ENCODE measurements at regions not wholly inside any gene's neighbourhood (a gene's known extent, or its start where the extent isn't known, plus 50 kb on each side); places are given as distances from the start of the nearest gene placed in this dataset.

DNA sequence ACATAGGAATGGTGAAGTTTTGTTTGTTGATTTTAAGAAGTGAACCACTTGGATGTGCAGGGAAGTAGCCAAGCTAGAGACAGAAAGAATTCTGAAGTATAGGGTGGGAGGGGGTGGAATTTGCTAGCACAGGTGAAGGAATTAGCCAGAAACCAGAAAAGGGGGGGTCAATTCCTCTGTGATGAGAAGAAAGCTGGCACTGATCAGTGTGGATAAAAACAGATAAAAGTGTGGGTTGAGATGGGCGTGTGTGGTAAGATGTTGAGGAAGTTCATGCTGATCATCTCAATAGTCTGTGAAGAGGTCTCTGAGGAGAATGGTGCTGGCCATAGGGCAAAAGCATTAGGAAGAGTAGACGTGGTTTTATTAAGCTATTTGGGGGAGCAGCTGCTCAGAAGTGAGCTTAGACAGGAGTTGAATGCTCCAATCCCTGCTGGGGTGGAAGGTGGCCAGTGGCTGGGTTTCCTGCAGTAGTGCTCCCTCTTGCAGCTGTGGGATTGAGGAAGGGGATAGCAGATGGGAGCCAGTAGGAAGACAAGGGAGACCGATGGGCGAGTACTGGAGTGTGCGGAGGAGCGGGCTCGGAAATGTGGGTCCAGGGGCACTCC lies 88.7 kb upstream of the ELL2 start:
- TF ChIP-seq, protein P1, sequence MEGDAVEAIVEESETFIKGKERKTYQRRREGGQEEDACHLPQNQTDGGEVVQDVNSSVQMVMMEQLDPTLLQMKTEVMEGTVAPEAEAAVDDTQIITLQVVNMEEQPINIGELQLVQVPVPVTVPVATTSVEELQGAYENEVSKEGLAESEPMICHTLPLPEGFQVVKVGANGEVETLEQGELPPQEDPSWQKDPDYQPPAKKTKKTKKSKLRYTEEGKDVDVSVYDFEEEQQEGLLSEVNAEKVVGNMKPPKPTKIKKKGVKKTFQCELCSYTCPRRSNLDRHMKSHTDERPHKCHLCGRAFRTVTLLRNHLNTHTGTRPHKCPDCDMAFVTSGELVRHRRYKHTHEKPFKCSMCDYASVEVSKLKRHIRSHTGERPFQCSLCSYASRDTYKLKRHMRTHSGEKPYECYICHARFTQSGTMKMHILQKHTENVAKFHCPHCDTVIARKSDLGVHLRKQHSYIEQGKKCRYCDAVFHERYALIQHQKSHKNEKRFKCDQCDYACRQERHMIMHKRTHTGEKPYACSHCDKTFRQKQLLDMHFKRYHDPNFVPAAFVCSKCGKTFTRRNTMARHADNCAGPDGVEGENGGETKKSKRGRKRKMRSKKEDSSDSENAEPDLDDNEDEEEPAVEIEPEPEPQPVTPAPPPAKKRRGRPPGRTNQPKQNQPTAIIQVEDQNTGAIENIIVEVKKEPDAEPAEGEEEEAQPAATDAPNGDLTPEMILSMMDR (IDR thresholded peaks at IDR 0.05; ENCODE audit: insufficient read depth, low read depth, low read length): no peak
- H3K4me3 ChIP-seq (ENCODE audit: low read depth, low read length): no peak overlapping the region
- DNase-seq (ENCODE audit: low read depth): no peak

DNA sequence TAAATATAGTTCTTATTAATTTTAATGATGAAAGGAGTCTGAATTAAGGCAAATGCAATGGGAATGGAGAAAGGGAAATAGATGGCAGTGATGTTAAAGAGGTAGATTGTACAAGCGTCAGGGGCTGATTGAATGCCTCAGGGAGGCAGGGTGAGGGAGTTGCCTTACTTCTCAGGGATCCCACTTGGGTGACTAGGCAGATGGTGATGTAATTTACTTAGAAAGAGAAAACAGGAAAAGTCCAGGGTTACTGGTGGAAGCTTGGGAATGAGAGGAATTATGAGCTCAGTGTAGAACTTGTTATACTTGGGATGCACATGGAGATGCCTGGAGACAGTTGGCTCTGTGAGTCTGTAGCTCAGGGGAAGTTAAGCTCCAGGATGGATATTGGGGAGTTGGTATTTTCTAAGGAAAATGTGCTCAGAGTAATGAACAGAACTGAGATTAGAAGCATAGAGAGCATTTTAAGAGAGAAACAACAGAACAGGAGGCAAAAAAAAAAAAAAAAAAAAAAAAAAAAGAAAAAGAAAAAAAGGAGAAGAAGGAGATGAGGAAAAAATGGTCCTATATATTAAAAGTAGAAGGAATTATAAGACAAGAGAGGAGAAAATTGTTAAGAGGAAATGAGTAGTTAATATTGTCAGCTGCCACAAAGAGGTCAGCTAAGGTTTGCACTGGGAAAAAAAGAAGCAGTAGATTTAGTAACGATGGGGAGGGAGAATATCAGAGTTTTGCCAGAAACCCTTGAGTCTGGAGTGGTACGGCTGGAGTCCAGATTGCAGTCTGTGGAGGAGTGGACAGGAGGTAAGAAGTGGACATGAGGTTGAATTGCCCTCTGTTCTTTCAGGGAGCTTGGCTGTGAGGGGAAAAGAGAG lies 88.0 kb upstream of the ELL2 start:
- no peak overlapping the region for H3K4me3 ChIP-seq (ENCODE audit: low read depth, low read length)
- peak; percentile 87 for DNase-seq (ENCODE audit: low read depth)
- TF ChIP-seq, protein P1 (IDR thresholded peaks at IDR 0.05; ENCODE audit: insufficient read depth, low read depth, low read length): no peak

DNA sequence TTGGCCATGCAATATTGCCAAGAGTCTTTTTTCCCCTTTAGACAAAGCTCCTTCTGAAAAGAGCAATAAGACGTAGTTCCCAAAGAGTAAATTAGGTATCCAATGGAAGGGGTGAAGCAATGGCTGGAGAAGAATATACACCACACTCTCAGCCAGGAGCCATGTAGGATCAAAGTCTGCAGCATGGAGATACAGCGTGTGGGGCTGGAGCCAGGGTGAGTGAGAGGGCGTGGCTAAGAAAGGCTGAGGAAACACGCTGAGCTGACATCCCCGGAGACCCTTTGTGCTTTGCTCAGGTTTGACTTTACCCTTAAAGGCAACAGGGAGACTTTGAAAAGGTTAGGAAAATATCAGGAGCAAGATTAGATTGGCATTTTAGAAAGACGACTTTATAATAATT lies 87.1 kb upstream of the ELL2 start:
- TF ChIP-seq, protein P1 (IDR thresholded peaks at IDR 0.05; ENCODE audit: insufficient read depth, low read depth, low read length): no peak
- DNase-seq (ENCODE audit: low read depth): no peak
- no peak overlapping the region for H3K4me3 ChIP-seq (ENCODE audit: low read depth, low read length)

DNA sequence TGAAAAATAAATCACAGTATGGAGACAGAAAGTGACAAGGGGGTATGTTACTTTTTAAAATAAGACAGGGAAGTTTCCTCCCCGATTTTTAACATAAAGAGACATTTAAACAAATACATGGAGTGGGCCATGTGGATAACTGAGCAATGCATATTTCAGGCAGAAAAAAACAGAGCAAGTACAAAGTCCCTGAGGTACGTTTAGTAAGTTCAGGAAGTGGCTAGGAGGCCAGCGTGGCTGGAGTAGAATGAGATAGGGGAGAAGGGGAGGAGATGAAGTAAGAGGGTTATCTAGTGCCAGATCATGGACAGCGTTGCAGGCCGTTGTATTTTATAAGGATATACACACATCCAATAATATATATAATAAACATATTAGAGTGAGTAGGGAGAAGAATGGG lies 84.2 kb upstream of the ELL2 start:
- DNase-seq (ENCODE audit: low read depth): no peak
- TF ChIP-seq, protein P1 (IDR thresholded peaks at IDR 0.05; ENCODE audit: insufficient read depth, low read depth, low read length): no peak
- H3K4me3 ChIP-seq (ENCODE audit: low read depth, low read length): no peak overlapping the region

DNA sequence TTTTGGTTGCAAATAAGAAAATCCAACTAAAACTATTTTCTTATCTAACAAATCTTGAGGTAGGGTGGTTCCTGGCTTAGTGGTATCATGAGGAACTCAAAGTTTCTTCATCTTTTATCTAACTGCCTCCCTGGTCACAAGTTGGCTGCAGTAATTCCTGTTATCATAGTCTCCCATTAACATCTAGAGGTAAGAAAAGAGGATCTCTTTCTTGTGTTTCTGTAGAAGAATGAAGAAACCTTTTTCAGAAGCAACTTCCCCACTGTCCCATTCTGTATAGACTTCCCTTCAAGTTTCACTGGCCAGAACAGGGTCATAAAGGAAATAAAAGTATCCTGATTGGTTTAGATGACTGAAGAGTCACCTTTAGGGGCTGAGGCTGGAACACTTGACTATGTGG lies 81.8 kb upstream of the ELL2 start:
- TF ChIP-seq, protein P1 (IDR thresholded peaks at IDR 0.05; ENCODE audit: insufficient read depth, low read depth, low read length): no peak
- H3K4me3 ChIP-seq (ENCODE audit: low read depth, low read length): no peak overlapping the region
- no peak for DNase-seq (ENCODE audit: low read depth)

DNA sequence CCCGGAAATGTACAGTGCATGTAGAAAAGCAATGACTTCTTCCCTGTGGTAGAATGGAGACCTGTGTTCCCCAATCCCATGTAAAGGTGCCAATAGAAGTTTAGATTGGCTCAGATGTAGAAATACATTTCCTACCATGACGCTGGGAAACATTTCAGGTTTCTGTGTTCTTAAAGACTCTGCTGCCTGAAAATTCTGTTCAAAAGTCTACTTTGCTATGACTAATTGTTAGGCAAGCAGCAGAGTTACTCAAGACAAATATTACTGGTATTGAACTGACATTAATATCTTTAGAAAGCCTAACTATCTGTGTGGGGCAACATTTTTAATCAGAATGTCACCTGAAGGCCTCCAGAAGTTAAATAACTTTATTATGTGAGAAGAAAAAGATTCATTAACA lies 75.5 kb upstream of the ELL2 start:
- no peak overlapping the region for H3K4me3 ChIP-seq (ENCODE audit: low read depth, low read length)
- TF ChIP-seq, protein P1 (IDR thresholded peaks at IDR 0.05; ENCODE audit: insufficient read depth, low read depth, low read length): no peak
- peak; percentile 32 for DNase-seq (ENCODE audit: low read depth)

Data from fibroblast of villous mesenchyme (primary cell).